ENCODE measurements at regions not wholly inside any gene's neighbourhood (a gene's known extent, or its start where the extent isn't known, plus 50 kb on each side); places are given as distances from the start of the nearest gene placed in this dataset.

GRCh38 chr6:140090871-140091270 is 716.4 kb upstream of the CITED2 start:
- DNase-seq: no peak

DNA sequence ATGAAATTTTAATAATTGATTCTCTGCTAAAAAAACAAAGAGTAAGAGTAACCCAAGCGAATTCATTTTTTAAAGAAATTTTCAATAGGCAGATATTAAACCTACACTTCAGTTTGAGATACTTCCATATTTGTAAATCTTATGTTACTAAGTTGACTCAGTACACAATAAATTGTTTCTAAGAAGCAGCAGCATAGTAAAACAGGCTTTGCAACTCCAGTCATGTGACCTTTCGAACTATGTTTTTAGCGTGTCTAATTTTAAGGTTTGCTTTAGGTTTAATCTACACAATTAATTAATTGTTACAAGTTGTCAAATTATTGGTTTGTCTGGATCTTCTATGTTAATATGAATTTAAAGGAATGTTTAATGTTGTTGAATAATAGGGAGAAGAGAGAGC is 708.9 kb upstream of the CITED2 start:
- peak; percentile 31 for DNase-seq

- DNase-seq: no peak
Observed at GRCh38 chr6:140082867-140083297, 708.4 kb upstream of the CITED2 start.

DNA sequence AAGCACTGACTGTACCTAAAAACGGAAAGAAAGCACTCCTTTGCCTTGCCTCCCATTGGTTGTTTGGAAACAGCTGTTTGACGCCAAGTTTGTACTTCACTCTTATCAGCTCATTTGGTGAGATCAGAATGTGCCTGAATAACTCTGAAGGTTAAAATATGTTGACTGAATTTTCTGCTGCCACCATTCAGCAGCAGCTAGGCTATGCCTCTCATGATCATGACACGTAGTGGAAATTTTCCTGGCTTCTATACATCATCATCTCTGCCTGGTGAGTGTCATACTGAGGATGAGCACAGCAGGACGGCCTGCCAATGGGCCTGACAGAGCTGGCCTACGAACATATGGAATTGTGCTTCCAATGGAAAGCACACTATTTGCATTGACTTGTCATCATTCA is 704.9 kb upstream of the CITED2 start:
- peak; percentile 33 for DNase-seq

- peak; percentile 71 for DNase-seq
Observed at GRCh38 chr6:140078561-140079125, 704.2 kb upstream of the CITED2 start.

- DNase-seq: peak; percentile 29
Observed at GRCh38 chr6:140077827-140078560, 703.5 kb upstream of the CITED2 start.

DNA sequence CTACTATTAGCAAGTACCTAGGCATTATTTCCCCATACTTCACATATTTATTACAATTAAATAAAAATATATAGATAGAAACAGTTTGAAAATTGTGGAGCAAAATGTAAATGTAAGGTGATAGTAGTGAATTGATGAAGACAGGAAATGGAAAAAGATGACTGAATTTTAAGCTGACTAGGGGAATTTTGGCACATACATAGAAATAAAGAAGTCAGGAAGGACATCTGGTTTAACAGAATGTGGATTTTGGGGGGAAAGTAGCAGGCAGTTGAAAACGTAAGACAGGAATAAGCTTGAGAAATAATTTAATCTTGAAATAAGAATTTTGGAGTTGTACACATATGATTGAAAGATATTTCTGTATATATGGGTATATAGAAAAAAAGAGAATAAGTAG is 701.7 kb upstream of the CITED2 start:
- DNase-seq: no peak

DNA sequence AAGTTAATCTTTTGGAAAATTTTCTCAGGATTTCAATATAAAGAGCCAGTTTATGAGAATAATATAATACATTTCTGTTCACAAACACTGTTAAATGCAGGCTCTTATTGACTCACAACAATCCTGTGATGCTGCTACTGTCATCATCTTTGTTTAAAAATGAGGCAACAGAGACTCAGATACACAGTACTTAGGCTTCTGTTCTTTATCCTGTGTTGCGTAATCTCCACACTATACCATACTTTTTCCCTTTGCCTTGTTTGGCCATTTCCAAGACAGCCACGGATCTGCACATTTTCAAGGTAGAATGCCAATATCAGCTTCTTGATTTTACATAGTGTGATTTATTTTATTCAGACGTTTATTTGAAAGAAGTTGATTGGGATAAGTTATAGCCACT is 699.0 kb upstream of the CITED2 start:
- peak; percentile 25 for DNase-seq

DNA sequence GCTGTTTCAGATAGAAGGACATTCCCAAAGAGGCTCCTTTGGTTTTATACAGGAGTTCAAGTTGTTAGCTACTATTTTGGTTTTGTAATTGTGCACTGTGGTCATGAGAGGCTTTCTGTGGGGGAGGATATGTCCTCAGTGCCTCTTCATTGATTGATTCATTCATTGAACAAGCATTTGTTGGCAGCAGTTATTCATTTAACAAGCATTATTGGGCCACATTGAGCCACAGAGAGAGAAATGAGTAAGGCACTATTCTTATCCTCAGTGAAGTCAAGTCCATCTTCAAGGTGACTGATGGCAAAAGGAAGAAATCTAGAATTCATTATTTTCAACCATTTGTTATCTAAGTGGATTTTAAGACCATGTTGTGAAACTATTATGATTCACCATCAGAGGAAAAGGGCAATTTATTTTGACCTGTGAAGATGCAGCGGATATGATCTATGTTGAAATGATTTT is 697.2 kb upstream of the CITED2 start:
- no peak for DNase-seq

DNA sequence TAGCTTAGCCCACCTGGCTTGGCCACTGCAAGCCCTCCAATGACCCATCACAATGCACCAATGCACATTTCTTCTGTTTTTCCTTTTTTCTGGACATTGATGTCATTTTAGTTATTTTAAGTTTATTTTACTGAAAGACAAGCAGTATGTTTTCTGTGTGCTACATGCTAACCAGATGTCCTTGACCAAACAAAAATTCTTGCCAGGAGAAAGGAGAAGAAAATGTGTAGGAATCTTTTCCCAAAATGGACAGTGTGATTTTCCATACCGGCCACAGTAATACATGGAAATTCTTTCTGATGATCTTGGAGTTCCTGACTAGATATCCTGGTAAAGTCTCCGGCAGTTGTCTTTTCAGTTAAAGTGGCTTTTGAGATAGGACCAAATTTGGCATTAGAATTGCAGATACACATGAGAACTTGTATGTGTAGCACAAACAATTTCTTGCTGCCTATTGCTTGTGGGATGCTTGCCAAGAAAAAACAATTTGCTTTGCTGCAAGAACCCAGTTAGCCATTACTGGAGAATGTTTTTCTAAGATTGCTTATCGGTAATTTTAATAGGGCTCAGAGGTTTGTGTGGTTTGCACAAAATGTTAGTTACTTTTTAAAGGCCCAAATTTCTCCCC is 696.5 kb upstream of the CITED2 start:
- peak; percentile 69 for DNase-seq

DNA sequence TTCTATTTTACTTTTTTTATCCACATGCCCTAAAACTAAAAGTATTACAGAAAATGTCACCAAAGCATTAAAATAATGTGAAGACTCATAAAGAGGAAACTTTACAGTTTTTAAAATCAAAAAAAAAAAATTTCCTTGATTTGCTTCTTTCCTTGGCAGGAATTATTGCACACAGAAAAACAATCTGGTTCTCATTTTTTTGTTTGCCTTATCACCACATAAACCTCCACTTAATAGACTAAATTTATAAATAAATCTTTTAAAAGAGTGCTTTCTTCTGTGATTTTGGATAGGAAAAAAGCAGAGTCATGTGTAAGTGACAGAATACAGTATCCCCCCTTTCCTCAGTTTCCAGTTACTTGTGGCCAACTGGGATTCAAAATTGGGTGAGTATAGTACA is 695.1 kb upstream of the CITED2 start:
- no peak for DNase-seq

DNA sequence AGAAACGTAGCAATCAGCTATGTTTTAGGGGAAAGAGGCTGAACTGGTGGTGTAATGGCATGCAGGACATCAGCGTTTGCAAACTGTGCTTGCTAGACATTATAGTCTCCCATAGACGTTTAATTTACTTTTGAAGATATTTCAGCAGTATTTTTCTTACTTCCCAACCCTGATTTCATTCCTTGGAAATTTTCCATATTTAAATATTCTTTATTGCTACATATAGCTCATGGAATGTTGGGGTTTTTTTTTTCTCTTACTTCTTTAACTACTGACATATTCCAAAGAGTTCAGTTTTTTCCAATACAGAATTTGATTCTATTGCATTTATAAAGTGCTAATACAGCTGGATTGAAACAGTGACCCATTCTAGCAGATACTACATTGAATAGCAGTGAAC is 694.4 kb upstream of the CITED2 start:
- DNase-seq: no peak

DNA sequence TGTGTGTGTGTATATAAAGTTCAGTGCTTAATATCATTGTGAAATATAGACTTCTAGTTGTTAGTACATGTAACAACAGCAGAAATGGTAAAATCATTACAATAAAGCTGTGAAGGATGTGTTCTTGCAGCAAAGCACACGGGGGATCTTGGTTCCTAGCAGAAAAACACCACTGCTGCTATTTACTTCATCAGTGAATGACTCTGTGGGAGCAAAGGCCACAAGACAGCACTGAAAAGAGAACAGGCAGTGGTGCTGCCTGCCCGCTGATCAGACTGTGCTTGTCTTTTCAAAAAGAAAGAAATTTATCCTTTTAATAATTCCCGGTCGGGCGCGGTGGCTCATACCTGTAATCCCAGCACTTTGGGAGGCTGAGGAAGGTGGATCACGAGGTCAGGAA is 689.9 kb upstream of the CITED2 start:
- no peak for DNase-seq

GRCh38 chr6:140063021-140063399 is 688.6 kb upstream of the CITED2 start:
- no peak for DNase-seq

- DNase-seq: peak; percentile 67
Observed at GRCh38 chr6:140062043-140063020, 687.9 kb upstream of the CITED2 start.

DNA sequence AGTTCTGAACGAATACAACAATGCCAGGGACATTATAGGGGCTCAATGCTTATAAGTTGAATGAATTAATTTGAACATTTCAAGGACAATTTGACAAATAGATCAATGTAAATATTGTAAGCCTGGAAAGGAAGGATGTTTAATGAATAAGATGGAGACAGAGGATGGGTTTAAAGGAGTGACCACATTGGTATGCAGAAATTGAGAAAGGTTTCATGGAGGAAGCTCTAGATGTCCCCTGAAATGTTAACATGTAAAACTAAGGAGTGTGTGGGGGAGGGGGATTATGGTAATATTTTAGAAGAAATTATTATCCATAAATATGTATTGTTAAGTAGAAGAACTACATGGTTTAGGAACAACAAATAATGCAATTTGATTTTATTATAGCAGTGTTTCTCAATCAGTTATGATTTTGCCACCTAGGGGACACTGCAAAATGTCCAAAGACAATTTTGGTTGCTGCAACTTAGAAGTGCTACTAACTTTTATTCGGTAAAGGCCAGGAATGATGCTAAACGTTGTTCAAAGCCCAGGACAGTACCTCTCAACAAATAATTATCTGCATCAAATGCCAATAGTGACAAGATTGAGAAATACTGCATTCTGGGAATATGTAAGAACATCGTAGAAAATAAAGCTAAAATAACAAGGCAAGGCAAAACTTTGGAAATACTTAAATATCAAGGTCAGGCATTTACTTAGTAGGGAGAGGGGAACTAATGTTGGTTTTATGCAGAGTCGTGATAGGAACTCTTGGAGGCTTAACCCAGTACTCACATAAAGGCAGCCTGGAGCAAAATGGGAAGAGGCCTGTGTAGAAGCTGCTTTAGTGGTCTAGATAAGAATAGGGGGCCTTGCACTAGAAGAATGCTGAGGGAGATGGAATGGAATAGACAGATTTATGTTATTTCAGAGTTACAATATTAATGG is 686.9 kb upstream of the CITED2 start:
- no peak for DNase-seq

DNA sequence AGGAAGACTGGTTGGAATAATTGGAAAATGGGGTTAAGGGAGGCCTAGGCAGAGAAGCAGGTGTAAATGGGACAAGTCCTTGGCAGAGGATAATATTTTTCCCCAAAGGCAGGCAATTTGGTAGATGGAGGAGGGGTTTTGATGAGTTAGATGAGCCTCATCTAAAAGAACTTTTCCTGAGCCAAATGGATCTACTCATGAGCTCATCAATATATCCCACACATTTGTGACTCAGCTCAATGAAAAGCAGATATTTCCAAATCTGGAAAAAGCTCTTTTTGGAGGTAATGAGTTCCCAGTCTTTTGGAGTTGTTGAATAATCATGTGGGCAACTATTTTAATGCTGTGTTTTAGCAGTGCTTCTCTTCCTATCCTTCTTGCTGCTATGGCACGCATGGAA is 685.5 kb upstream of the CITED2 start:
- no peak for DNase-seq

DNA sequence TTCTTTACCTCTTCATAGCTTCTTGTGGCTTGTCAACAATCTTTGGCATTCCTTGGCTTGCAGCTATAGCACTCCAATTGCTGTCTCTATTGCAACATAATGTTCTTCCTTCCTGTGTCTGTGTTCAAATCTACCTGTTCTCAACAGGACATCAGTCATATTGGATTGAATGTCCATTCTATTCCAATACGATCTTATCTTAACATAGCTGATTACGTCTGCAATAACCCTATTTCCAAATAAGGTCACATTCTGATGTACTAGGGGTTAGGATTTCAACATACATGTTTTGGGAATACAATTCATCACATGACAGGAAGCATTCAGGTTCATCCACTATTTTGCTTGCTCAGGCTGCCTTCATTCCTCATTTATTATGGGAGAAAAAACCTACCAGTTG is 684.4 kb upstream of the CITED2 start:
- DNase-seq: no peak

DNA sequence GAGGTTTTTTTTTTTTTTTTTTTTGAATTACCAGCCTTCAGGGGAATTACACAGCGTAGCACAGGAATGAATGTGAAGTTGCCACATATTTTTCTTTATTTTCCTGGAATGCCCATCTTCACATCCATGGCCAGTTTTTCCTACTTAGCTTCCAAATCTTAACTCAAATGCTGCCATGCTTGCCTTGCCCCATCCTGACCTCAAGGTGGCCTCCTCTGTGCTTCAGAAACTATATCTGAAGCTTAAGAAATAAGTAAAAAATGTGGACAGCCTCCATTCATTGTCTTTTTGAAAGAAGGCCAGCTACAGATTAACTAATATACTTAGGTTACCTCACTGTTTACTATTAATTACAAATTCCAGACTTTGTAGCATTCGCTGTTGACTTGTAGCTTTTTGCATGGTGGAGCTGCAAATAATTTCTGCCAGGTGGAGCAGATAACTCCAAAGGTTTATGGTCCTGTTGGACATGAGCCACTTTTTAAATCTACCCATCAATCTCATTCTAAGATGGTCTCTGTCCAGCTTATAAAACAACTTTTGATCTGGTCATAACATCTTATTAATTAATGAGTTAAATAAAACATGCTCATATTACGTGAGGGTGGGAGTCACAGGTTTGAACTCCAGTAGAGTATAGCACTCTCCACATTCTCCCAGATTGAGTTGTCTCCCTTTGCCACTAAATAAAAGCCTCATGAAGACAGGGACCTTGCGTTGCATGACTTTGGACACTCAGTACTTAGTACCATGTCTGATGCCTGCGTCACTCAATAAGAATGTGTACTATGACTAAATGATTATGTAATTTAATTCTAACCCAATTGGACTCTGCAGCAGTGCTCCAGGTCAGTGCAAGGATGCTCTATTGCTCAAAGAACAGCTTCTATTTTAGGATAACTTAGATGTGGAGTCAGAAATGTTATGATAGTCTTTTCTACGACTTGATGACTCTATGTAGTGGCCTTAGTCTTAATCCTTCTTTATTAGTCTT is 678.6 kb upstream of the CITED2 start:
- no peak for DNase-seq

Measured in tongue (tissue), 1 donor.